Psoas muscle (tissue), 7 donors: ENCODE measurements at regions not wholly inside any gene's neighbourhood (a gene's known extent, or its start where the extent isn't known, plus 50 kb on each side); places are given as distances from the start of the nearest gene placed in this dataset.

Experiments used
- ATAC-seq, 4 donors: fragments of 200-7000 bp; cut with Tn5 transposase; one replicate each; pipeline ENCODE4 v1.9.1; 2020; ENCODE audit warnings: moderate library complexity in 3 of 4, mild to moderate bottlenecking in 2 of 4
- DNase-seq, 2 donors: peaks; one replicate each; pipeline ENCODE4 v3.0.0-alpha.2; 2020
- H3K27ac ChIP-seq: fragments of 200-600 bp; one replicate; pipeline ENCODE4 v1.8.0; 2022
- H3K27me3 ChIP-seq, 3 donors: fragments of 200-600 bp in 1 of 3; one replicate each; pipeline versions ENCODE4 v1.6.1 to v1.8.0; 2013 to 2022; ENCODE audit warnings: low read length in 2 of 3, mild to moderate bottlenecking in 2 of 3, moderate library complexity in 1 of 3; ENCODE audit not compliant: insufficient read depth in 3 of 3
- H3K36me3 ChIP-seq, 2 donors: fragments of 200-600 bp in 1 of 2; one replicate each; pipeline versions ENCODE4 v1.6.1 to v1.8.0; 2013 to 2022; ENCODE audit warnings: low read depth in 1 of 2, mild to moderate bottlenecking in 1 of 2, moderate library complexity in 1 of 2; ENCODE audit not compliant: insufficient read depth in 1 of 2
- H3K4me1 ChIP-seq: fragments of 200-600 bp; one replicate; pipeline ENCODE4 v1.8.0; 2022
- H3K4me3 ChIP-seq: fragments of 200-600 bp; one replicate; pipeline ENCODE4 v1.8.0; 2022; ENCODE audit warnings: mild to moderate bottlenecking
- H3K9me3 ChIP-seq: fragments of 200-600 bp; one replicate; pipeline ENCODE4 v1.8.0; 2022
- WGBS, 3 donors: extraction: QIAGEN DNeasy Blood & Tissue Kit; methylation state at CpG; one replicate each; pipeline versions ENCODE4 v1.1.6 to v1.1.7; 2013; 5-methylcytosine and 5-hydroxymethylcytosine counted together
- intact Hi-C, 2 donors: fragments of 100-400 bp; cut with DNase I; formaldehyde crosslinking; loops; one replicate each; pipeline versions ENCODE4 v1.11.0 to v1.14.2; 2022
- TF ChIP-seq, protein P1 (sequence below): fragments of 200-600 bp; IDR thresholded peaks from one replicate; pipeline ENCODE4 v1.8.0; 2022; ENCODE audit warnings: antibody characterized with exemption
- donor health status: healthy with polysubstance abuse.
- donor health status: DM: no; HTN: no; CAD: no; lungs with moderate emphysema.
- donor health status: Bipolar disorder and iron deficiency.
- donor health status: healthy.
- donor health status: DM: yes; HTN: yes; CAD: no.
- donor health status: DM: no; HTN: no; CAD: no.
- donor health status: DM: yes; HTN: yes; CAD: no.

GRCh38 chr6:170232186-170233002 is 58.5 kb downstream of the DLL1 start:
- ATAC-seq (no peak), DNase-seq (no peak)
- Histone ChIP-seq H3K36me3 (no peaks in the 10 kb centered on the region), H3K4me3 (no peak overlapping the region), H3K9me3 (no peaks in the 10 kb centered on the region), H3K27me3 (no peaks in the 10 kb centered on the region), H3K27ac (no peak overlapping the region), H3K4me1 (peaks cover 22% of the 10 kb centered on the region)
- intact Hi-C loops: no loop called here
- 87 to 92% (median 87%) methylated on average over 24 of the region's 24 CpGs for WGBS, 3 donors
- TF ChIP-seq, protein P1, sequence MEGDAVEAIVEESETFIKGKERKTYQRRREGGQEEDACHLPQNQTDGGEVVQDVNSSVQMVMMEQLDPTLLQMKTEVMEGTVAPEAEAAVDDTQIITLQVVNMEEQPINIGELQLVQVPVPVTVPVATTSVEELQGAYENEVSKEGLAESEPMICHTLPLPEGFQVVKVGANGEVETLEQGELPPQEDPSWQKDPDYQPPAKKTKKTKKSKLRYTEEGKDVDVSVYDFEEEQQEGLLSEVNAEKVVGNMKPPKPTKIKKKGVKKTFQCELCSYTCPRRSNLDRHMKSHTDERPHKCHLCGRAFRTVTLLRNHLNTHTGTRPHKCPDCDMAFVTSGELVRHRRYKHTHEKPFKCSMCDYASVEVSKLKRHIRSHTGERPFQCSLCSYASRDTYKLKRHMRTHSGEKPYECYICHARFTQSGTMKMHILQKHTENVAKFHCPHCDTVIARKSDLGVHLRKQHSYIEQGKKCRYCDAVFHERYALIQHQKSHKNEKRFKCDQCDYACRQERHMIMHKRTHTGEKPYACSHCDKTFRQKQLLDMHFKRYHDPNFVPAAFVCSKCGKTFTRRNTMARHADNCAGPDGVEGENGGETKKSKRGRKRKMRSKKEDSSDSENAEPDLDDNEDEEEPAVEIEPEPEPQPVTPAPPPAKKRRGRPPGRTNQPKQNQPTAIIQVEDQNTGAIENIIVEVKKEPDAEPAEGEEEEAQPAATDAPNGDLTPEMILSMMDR: no peak

DNA sequence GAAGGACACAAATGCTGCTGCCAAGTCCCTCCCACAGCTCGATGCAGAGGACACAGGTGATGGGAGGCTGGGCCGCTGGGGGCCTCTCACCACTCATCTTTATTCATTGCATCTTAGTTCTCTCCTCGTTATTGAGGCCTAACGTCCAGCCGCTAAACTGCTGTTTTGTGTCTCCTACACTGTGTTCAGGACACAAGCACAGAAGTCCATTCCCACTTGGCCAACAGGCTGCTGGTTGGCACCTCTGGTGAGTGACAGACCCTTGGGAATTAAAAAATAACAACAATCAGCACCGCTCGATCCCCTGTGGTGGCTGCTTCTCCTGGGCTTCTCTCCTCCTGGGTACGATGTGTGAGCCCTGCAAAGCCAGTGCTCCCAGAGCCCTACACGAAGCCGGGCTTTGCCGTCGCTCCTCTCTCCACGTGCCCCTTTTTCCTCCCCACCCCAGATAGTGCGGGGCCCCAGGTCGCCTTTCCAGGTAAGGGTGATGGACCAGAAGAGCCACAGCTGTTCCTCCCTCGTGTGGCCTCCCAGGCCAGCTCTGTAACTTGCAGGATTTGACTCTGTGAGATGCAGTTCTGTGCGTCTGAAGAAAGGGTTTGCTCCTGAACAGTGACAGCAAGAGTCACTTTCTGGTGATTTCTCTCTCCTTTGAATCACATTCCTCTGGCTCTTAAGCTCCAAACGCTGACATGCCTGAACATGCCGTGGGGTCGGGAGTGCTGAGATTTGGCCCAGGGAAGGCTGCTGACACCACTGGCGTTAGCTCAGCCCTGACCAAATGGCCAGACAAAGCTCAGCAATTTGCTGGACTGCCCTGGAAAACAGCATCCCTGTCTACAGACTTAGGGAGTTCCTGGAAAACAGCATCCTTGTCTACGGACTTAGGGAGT is 59.3 kb downstream of the DLL1 start:
- Histone ChIP-seq H3K4me3 (no peak overlapping the region), H3K27ac (no peak overlapping the region), H3K36me3 (no peaks in the 10 kb centered on the region), H3K27me3 (no peaks in the 10 kb centered on the region), H3K4me1 (peaks cover 25% of the 10 kb centered on the region), H3K9me3 (no peaks in the 10 kb centered on the region)
- DNase-seq (no peak), ATAC-seq (no peak)
- 79 to 86% (median 80%) methylated on average over 22 of the region's 22 CpGs for WGBS, 3 donors
- intact Hi-C loops: no loop called here
- TF ChIP-seq, protein P1: no peak

DNA sequence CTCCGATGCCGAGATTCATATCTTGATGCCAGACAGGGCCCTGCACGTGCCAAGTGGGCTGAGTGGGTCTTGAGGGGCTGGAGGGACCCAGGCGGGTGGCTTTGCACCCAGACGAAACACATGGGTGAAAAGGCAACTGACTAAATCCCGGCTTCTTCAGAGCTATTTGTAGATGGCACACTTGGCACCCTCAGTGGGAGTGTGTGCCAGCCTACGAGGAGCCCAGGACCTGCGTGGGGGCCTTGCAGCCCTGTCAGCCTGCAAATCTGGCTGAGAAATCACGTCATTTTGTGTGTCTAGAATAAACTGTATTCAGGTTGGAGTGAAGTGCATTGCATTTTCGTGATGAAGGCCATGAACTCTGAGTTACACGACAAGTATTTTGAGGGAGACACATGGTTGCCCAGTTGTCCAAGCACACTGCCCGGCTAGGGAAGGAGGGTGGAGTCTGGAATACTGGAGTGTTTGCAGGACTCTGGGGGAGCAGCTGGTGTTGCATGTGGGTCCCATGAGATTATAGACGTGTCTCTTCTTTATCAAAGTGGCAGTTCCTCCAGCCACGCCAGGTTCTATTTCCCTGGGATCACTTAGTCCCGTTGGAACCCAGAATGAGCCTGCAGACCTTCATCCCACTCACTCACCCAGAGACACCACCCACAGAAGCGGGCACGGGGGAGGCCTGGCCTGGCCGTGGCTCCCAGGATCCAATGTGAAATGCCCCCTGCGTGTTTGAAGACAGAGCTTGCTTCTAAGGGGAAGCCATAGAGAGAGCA is 60.2 kb downstream of the DLL1 start:
- DNase-seq (no peak), ATAC-seq (peak; percentile 40 to 69 (median 58))
- Histone ChIP-seq H3K36me3 (no peaks in the 10 kb centered on the region), H3K27me3 (no peaks in the 10 kb centered on the region), H3K27ac (no peak overlapping the region), H3K4me1 (peaks cover 33% of the 10 kb centered on the region), H3K4me3 (peak overlapping the region; percentile 12), H3K9me3 (no peaks in the 10 kb centered on the region)
- TF ChIP-seq, protein P1: no peak
- intact Hi-C loops: no loop called here
- WGBS, 3 donors: 48 to 54% (median 48%) methylated on average over 19 of the region's 19 CpGs

GRCh38 chr6:170229851-170230519 is 60.9 kb downstream of the DLL1 start:
- peak; percentile 43 to 72 (median 60) for ATAC-seq
- Histone ChIP-seq H3K36me3 (no peaks in the 10 kb centered on the region), H3K27me3 (no peaks in the 10 kb centered on the region), H3K4me3 (peak overlapping the region; percentile 12), H3K27ac (no peak overlapping the region), H3K4me1 (peaks cover 38% of the 10 kb centered on the region), H3K9me3 (no peaks in the 10 kb centered on the region)
- TF ChIP-seq, protein P1: no peak
- DNase-seq: no peak
- WGBS, 3 donors: 46 to 58% (median 51%) methylated on average over 25 of the region's 25 CpGs
- intact Hi-C loops: no loop called here
